ENCODE measurements at regions not wholly inside any gene's neighbourhood (a gene's known extent, or its start where the extent isn't known, plus 50 kb on each side); places are given as distances from the start of the nearest gene placed in this dataset.

- H2AFZ ChIP-seq (ENCODE audit: low read depth, low read length), result no peak overlapping the region
- no peak overlapping the region for H3K4me3 ChIP-seq (replicated peaks in 1 of 3; ENCODE audit: insufficient read depth in 1 of 3, low read depth in 1 of 3, low read length in 3 of 3)
- no peak overlapping the region for H3K27ac ChIP-seq (ENCODE audit: insufficient read depth, low read depth, low read length)
- H3K4me1 ChIP-seq (ENCODE audit: control insufficient read depth, extremely low read depth, insufficient read depth, low read length), result no peaks in the 10 kb centered on the region
- H3K27me3 ChIP-seq (ENCODE audit: control insufficient read depth in 2 of 2, insufficient read depth in 2 of 2, low read length in 2 of 2), result no peaks in the 10 kb centered on the region
- H3K79me2 ChIP-seq (ENCODE audit: control insufficient read depth, insufficient read depth, low read length), result no peaks in the 10 kb centered on the region
- H3K4me2 ChIP-seq (ENCODE audit: insufficient read depth, low read length), result no peak overlapping the region
- BruUV-seq (replicated peaks), result no TSS peak
- DNase-seq (ENCODE audit: low read depth, low spot score) (no peak), FAIRE-seq (no peak)
- intact Hi-C loops (cut with micrococcal nuclease) (no loop called here), dilution Hi-C loops (cut with MboI; ENCODE audit: extremely low pct_ligation_motif_present, low sequenced_read_pairs) (no loop called here)
- H4K20me1 ChIP-seq (replicated peaks; ENCODE audit: control insufficient read depth, extremely low read depth, insufficient read depth, low read length), result no peaks in the 10 kb centered on the region
- POLR2A ChIA-PET, result no interaction called here
- TF ChIP-seq GATA2 (IDR thresholded peaks at IDR 0.05; ENCODE audit: insufficient read depth, insufficient read length, low read depth, low read length), result no peak
- no peak for TF ChIP-seq CTCF (IDR thresholded peaks at IDR 0.05; ENCODE audit: extremely low read depth in 1 of 2, insufficient read depth in 1 of 2, low read depth in 1 of 2, low read length in 2 of 2)
- no peak for TF ChIP-seq EZH2 (IDR thresholded peaks at IDR 0.05; ENCODE audit: borderline replicate concordance, low read depth, low read length, severe bottlenecking)
- no peak for TF ChIP-seq POLR2A (IDR thresholded peaks at IDR 0.05; ENCODE audit: low read depth, low read length)
- no peak for TF ChIP-seq MYC (IDR thresholded peaks at IDR 0.05; ENCODE audit: low read depth, low read length)
- TF ChIP-seq MAX (IDR thresholded peaks at IDR 0.05; ENCODE audit: insufficient read depth, insufficient read length), result no peak
- TF ChIP-seq POLR2AphosphoS5 (IDR thresholded peaks at IDR 0.05; ENCODE audit: insufficient read depth, low read depth, low read length), result no peak
- no peak for TF ChIP-seq FOS (IDR thresholded peaks at IDR 0.05; ENCODE audit: borderline replicate concordance, insufficient read depth, low read length)
- TF ChIP-seq JUN (IDR thresholded peaks at IDR 0.05; ENCODE audit: borderline replicate concordance, insufficient read depth, insufficient read length, low read depth), result no peak
- H3K36me3 ChIP-seq (ENCODE audit: control insufficient read depth in 2 of 2, extremely low read depth in 1 of 2, insufficient read depth in 2 of 2, low read length in 2 of 2), result no peaks in the 10 kb centered on the region
- H3K9ac ChIP-seq (replicated peaks; ENCODE audit: extremely low read depth, insufficient read depth, low read length), result no peak overlapping the region
- H3K9me1 ChIP-seq (replicated peaks; ENCODE audit: control insufficient read depth, extremely low read depth, insufficient read depth, low read length), result no peaks in the 10 kb centered on the region
- H3K9me3 ChIP-seq (replicated peaks; ENCODE audit: control insufficient read depth, insufficient read depth, low read length), result no peaks in the 10 kb centered on the region
- CTCF ChIA-PET, result interaction anchor here (1.6 kb wide), 1 partner anchor 14 kb away, joined by 3 read pairs; no protein-coding TSS in a partner anchor
These were observed 158.6 kb upstream of the CHRM2 start for GRCh38 chr7:136709876-136710275.

Data from endothelial cell of umbilical vein (primary cell).